PC-3 (cell line): ENCODE measurements at regions not wholly inside any gene's neighbourhood (a gene's known extent, or its start where the extent isn't known, plus 50 kb on each side); places are given as distances from the start of the nearest gene placed in this dataset.

ENCODE experiments used
- ATAC-seq: fragments of 200-7000 bp; cut with Tn5 transposase; 2 replicates; pipeline ENCODE4 v1.9.1; 2020; ENCODE audit warnings: mild to moderate bottlenecking, moderate library complexity
- BruUV-seq: library from RNA; stranded (reverse); fragments of 400-500 nt; replicated peaks from 2 replicates; lab custom pipeline; 2021; lab: Mats Ljungman, UMichigan
- CTCF ChIA-PET: fragments of 300-600 bp; sonication (Branson Sonifier 250); formaldehyde crosslinking; loops from one replicate; lab custom pipeline; 2022; ENCODE audit warnings: antibody characterized with exemption; lab: Charles Lee
- POLR2A ChIA-PET: fragments of 300-600 bp; sonication (Branson Sonifier 250); formaldehyde crosslinking; loops from one replicate; lab custom pipeline; 2022; ENCODE audit warnings: antibody characterized with exemption; ENCODE audit not compliant: unreplicated experiment; lab: Charles Lee
- DNase-seq: peaks from one replicate; pipeline ENCODE4 v3.0.0-alpha.2; 2015
- H2AFZ ChIP-seq: fragments of 300-600 bp; sonication (generic); 2 replicates; pipeline ENCODE4 v1.6.0; 2016; ENCODE audit warnings: antibody characterized with exemption, low read length
- H3F3A ChIP-seq: fragments of 300-600 bp; sonication (generic); one replicate; pipeline ENCODE4 v1.6.0; 2017; ENCODE audit warnings: antibody characterized with exemption, low read length, control low read depth, mild to moderate bottlenecking; ENCODE audit not compliant: unreplicated experiment
- H3K27ac ChIP-seq: fragments of 300-600 bp; sonication (generic); 2 replicates; pipeline ENCODE4 v1.5.1; 2016; ENCODE audit warnings: mild to moderate bottlenecking, low read length
- H3K27me3 ChIP-seq: fragments of 300-600 bp; sonication (generic); 2 replicates; pipeline ENCODE4 v1.6.1; 2016; ENCODE audit warnings: low read length, mixed read lengths
- H3K36me3 ChIP-seq: fragments of 300-600 bp; sonication (generic); 2 replicates; pipeline ENCODE4 v1.6.1; 2016; ENCODE audit warnings: low read depth, mixed run types, low read length, mixed read lengths
- H3K4me1 ChIP-seq: fragments of 300-600 bp; sonication (generic); 2 replicates; pipeline ENCODE4 v1.5.1; 2016; ENCODE audit warnings: low read length; ENCODE audit not compliant: insufficient read depth
- H3K4me2 ChIP-seq: fragments of 300-600 bp; sonication (generic); 2 replicates; pipeline ENCODE4 v1.6.0; 2016; ENCODE audit warnings: low read length
- H3K4me3 ChIP-seq: fragments of 300-600 bp; sonication (generic); 2 replicates; pipeline ENCODE4 v1.5.1; 2016; ENCODE audit warnings: mild to moderate bottlenecking, low read length, mixed read lengths
- H3K79me2 ChIP-seq: fragments of 300-600 bp; sonication (generic); 2 replicates; pipeline ENCODE4 v1.6.1; 2017; ENCODE audit warnings: low read length, mixed read lengths
- H3K9ac ChIP-seq: fragments of 300-600 bp; sonication (generic); 2 replicates; pipeline ENCODE4 v1.6.0; 2016; ENCODE audit warnings: mild to moderate bottlenecking, low read length
- H3K9me2 ChIP-seq: fragments of 300-600 bp; sonication (generic); replicated peaks from 2 replicates; pipeline ENCODE4 v1.6.1; 2016; ENCODE audit warnings: mixed run types, low read length, mixed read lengths
- H3K9me3 ChIP-seq: fragments of 300-600 bp; sonication (generic); 2 replicates; pipeline ENCODE4 v1.6.1; 2016; ENCODE audit warnings: low read length, mixed read lengths
- H4K20me1 ChIP-seq: fragments of 300-600 bp; sonication (generic); 2 replicates; pipeline ENCODE4 v1.6.1; 2016; ENCODE audit warnings: low read length, mixed read lengths
- EZH2 ChIP-seq: fragments of 300-600 bp; sonication (generic); IDR thresholded peaks from one replicate; pipeline ENCODE4 v1.6.1; 2017; ENCODE audit warnings: antibody characterized with exemption, mild to moderate bottlenecking, low read length; ENCODE audit not compliant: unreplicated experiment
- EZH2phosphoT487 ChIP-seq: fragments of 300-600 bp; sonication (generic); IDR thresholded peaks from 2 replicates; pipeline ENCODE4 v1.6.1; 2018; ENCODE audit warnings: mild to moderate bottlenecking, antibody characterized with exemption, low read length, borderline replicate concordance
- intact Hi-C: fragments of 100-400 bp; cut with micrococcal nuclease; formaldehyde crosslinking; loops from 2 replicates; pipeline ENCODE4 v1.9.0; 2023
- TF ChIP-seq, protein P1 (sequence below): fragments of 300-600 bp; sonication (generic); conservative IDR thresholded peaks from 2 replicates; pipeline ENCODE4 v1.5.1; 2017; ENCODE audit warnings: antibody characterized with exemption, low read depth, mild to moderate bottlenecking, low read length

GRCh38 chr14:101064121-101064661 lies 160.7 kb upstream of the RTL1 start:
- POLR2A ChIA-PET: no interaction called here
- ATAC-seq: no peak
- no peak overlapping the region for H3K4me3 ChIP-seq

DNA sequence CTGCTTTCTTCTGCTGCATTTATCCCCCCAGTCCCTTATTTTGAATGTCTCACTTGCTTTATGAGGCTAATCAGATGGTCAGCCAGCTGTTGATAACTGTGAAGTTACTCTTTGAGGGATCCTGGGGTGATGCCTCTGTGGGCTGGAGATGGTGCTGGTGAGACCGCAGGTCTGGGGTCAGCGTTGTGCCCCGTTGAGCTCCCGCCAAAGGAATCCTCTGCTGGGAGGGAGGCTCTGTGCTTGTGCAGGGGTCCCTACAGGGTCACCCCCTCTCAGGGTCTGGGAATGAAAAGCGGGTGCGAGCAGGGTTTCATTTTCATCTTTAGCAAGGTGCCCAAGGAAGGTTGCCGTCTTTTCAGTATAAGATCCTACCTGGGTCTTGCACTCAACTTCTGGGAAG lies 161.2 kb upstream of the RTL1 start:
- H3K36me3 ChIP-seq: no peaks in the 10 kb centered on the region
- DNase-seq (no peak), ATAC-seq (no peak)
- H3K9me2 ChIP-seq: no peaks in the 10 kb centered on the region
- no peak overlapping the region for H3K27ac ChIP-seq
- H4K20me1 ChIP-seq: no peaks in the 10 kb centered on the region
- no peaks in the 10 kb centered on the region for H3K79me2 ChIP-seq
- ChIA-PET POLR2A (no interaction called here), CTCF (no interaction called here)
- H3F3A ChIP-seq: no peaks in the 10 kb centered on the region
- BruUV-seq: no TSS peak
- TF ChIP-seq, protein P1, sequence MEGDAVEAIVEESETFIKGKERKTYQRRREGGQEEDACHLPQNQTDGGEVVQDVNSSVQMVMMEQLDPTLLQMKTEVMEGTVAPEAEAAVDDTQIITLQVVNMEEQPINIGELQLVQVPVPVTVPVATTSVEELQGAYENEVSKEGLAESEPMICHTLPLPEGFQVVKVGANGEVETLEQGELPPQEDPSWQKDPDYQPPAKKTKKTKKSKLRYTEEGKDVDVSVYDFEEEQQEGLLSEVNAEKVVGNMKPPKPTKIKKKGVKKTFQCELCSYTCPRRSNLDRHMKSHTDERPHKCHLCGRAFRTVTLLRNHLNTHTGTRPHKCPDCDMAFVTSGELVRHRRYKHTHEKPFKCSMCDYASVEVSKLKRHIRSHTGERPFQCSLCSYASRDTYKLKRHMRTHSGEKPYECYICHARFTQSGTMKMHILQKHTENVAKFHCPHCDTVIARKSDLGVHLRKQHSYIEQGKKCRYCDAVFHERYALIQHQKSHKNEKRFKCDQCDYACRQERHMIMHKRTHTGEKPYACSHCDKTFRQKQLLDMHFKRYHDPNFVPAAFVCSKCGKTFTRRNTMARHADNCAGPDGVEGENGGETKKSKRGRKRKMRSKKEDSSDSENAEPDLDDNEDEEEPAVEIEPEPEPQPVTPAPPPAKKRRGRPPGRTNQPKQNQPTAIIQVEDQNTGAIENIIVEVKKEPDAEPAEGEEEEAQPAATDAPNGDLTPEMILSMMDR: no peak
- TF ChIP-seq EZH2phosphoT487: no peak
- TF ChIP-seq EZH2: no peak
- H3K4me3 ChIP-seq: no peak overlapping the region
- H3K4me1 ChIP-seq: no peaks in the 10 kb centered on the region
- no peaks in the 10 kb centered on the region for H3K9me3 ChIP-seq
- no peak overlapping the region for H3K4me2 ChIP-seq
- no peaks in the 10 kb centered on the region for H3K27me3 ChIP-seq
- H2AFZ ChIP-seq: no peak overlapping the region
- intact Hi-C loops: no loop called here
- H3K9ac ChIP-seq: no peak overlapping the region

More at GRCh38 chr14:101064121-101064661, 160.7 kb upstream of the RTL1 start:
- H3K36me3 ChIP-seq: no peaks in the 10 kb centered on the region
- no peak for DNase-seq
- no TSS peak for BruUV-seq
- H3K4me1 ChIP-seq: peaks cover 4% of the 10 kb centered on the region
- H3K27ac ChIP-seq: no peak overlapping the region
- H2AFZ ChIP-seq: no peak overlapping the region
- H3K9me2 ChIP-seq: no peaks in the 10 kb centered on the region
- no peaks in the 10 kb centered on the region for H3K79me2 ChIP-seq
- H3K9ac ChIP-seq: no peak overlapping the region
- H3K27me3 ChIP-seq: no peaks in the 10 kb centered on the region
- TF ChIP-seq, protein P1: no peak
- no peak for TF ChIP-seq EZH2
- no peak for TF ChIP-seq EZH2phosphoT487
- CTCF ChIA-PET: no interaction called here
- no peak overlapping the region for H3K4me2 ChIP-seq
- no peaks in the 10 kb centered on the region for H3K9me3 ChIP-seq
- H3F3A ChIP-seq: no peaks in the 10 kb centered on the region
- intact Hi-C loops: no loop called here
- H4K20me1 ChIP-seq: no peaks in the 10 kb centered on the region

GRCh38 chr14:101065246-101065645 lies 161.7 kb upstream of the RTL1 start:
- no peaks in the 10 kb centered on the region for H3K4me1 ChIP-seq
- intact Hi-C loops: no loop called here
- TF ChIP-seq, protein P1: no peak
- TF ChIP-seq EZH2phosphoT487: no peak
- H3F3A ChIP-seq: no peaks in the 10 kb centered on the region
- no peaks in the 10 kb centered on the region for H3K9me2 ChIP-seq
- no peaks in the 10 kb centered on the region for H4K20me1 ChIP-seq
- no peaks in the 10 kb centered on the region for H3K27me3 ChIP-seq
- H3K4me2 ChIP-seq: no peak overlapping the region
- ChIA-PET POLR2A (no interaction called here), CTCF (no interaction called here)
- H3K27ac ChIP-seq: no peak overlapping the region
- BruUV-seq: no TSS peak
- no peak overlapping the region for H3K4me3 ChIP-seq
- no peaks in the 10 kb centered on the region for H3K36me3 ChIP-seq
- H3K9me3 ChIP-seq: no peaks in the 10 kb centered on the region
- no peaks in the 10 kb centered on the region for H3K79me2 ChIP-seq
- DNase-seq (no peak), ATAC-seq (no peak)
- no peak overlapping the region for H2AFZ ChIP-seq
- no peak overlapping the region for H3K9ac ChIP-seq
